HG03159 (cell line): ENCODE measurements at regions not wholly inside any gene's neighbourhood (a gene's known extent, or its start where the extent isn't known, plus 50 kb on each side); places are given as distances from the start of the nearest gene placed in this dataset.

Experiments
- ATAC-seq: cut with Tn5 transposase; IDR thresholded peaks from one replicate; pipeline ENCODE4 v1.9.1; 2021; ENCODE audit warnings: mild to moderate bottlenecking, moderate library complexity; ENCODE audit not compliant: unreplicated experiment

DNA sequence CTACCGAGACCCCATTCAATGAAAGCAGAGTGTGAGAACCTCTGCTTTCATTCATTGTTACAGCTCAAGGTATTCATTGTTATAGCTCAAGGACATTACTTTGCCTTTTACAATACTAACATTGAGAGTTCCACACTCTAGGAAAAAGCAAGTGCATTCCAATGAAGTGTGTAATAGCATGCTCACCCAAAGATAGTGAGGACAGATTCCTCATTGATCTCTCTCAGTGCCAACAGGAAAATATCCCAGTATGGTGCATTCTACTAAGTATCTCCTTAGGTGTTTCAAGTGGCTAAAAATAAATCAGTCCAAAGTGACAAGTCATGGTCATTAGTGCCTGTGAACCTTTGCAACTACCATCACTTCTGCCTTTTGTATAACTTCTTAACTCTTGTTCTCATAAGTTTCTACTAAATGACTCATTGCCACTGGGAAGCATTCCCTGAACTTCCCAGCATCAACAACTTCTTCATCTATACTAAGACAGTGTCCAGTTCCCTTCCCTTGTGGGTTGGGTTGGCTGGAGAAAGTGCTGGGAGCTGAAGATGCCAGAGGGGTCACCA lies 140.7 kb upstream of the STXBP5 start:
- ATAC-seq: no peak

- no peak for ATAC-seq
These were observed 138.4 kb upstream of the STXBP5 start for GRCh38 chr6:147065786-147066185.

GRCh38 chr6:147067184-147067583 lies 137.0 kb upstream of the STXBP5 start:
- no peak for ATAC-seq

GRCh38 chr6:147071776-147072175 lies 132.4 kb upstream of the STXBP5 start:
- ATAC-seq: no peak

DNA sequence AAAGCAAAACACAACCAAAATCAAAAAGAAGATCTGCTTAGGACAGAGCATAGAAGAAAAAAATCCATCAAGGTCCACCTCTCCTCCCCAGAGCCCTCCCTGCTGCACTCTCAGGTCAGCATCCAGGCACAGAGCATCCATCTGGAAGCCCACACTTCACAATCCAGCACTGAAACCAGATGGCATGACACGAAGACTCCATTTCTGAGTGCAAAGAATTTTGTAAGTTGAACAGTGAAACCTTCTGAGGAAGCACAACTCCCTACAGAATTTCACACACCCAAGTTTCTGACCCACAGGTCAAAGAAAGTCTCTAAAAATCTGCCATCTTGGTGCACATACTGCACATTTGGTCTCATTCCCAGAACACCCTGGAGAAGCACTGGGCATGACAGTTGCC lies 128.8 kb upstream of the STXBP5 start:
- ATAC-seq: no peak

GRCh38 chr6:147077251-147077650 lies 127.0 kb upstream of the STXBP5 start:
- ATAC-seq: no peak

GRCh38 chr6:147078106-147078505 lies 126.1 kb upstream of the STXBP5 start:
- no peak for ATAC-seq

DNA sequence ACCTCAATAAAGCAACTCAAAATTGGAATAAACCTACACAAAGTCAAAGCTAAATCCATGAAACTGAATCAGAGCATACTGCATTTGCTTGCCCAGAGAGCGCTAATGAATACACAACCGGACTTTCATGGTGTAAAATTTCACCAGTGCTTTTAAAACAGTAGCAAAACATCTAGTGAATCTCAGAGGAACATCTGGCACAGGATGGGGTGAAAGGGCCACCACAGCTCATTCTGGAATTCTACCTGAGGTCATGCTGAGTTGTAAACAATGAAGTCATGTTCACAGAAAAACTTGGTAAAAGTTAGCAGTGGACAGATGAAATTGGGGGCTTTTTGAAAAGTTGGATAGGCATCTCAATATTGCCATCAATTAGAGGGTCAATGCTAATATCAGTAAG lies 125.6 kb upstream of the STXBP5 start:
- no peak for ATAC-seq

GRCh38 chr6:147080225-147080624 lies 124.0 kb upstream of the STXBP5 start:
- ATAC-seq: no peak

DNA sequence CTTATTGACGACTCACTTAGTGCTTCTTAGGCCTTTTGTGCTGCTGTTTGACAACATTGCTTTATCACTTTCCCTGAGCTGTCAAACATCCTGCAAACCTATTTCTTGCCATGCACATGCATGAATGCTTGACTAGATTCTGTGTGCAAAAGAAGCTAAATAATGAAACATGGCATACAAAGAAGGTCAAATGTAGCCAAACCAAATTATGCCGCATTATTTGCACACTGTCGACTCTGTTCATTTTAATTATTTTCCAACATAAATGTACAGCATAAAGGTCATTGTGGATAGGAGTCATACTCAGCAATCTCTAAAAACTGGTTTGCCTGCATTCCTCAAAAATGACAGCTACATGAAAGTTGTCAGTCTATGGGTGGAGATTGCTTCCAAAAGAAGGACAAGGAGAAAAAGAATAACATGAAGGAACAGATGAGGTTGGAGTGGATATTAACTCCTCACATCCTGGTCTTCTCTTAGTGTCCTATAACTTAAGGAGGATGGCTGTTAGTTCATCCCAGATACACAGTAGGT lies 123.1 kb upstream of the STXBP5 start:
- ATAC-seq: no peak

DNA sequence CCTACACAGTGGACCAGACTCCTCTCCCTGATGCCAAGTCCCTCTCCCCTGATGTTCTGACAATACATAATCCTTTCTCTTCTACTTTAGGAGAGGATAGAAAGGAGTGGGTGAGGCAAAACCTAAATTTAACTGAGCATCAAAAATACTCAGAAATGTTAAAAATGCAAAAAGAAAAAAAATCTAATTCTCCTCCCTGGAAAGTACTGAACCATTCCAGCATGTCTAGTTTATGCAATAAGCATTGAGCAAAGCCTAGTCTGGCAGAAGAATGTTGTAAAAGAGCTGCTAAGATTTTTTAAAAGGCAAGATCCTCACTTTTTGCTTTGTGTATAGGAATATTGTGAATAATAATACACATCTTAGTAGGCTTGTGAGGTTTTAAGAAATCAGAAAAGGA lies 116.6 kb upstream of the STXBP5 start:
- ATAC-seq: no peak

DNA sequence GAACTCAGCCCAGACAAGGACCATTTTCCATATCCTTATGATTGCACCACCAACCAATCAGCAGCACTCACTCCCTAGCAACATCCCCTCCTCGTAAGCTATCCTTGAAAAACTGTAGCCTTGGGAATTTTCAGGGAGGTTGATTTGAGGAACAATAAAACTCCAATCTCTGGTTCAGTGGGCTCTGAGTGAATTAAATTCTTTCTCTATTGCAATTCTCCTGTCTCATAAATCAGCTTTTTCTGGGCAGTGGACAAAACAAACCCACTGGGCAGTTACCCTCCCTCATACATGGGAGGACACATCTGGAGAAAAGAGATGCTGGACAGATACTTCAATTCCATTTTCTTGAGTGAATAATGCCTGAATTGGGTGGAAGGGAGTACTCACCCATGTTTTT lies 115.4 kb upstream of the STXBP5 start:
- no peak for ATAC-seq

GRCh38 chr6:147095316-147095715 lies 108.9 kb upstream of the STXBP5 start:
- ATAC-seq: no peak

DNA sequence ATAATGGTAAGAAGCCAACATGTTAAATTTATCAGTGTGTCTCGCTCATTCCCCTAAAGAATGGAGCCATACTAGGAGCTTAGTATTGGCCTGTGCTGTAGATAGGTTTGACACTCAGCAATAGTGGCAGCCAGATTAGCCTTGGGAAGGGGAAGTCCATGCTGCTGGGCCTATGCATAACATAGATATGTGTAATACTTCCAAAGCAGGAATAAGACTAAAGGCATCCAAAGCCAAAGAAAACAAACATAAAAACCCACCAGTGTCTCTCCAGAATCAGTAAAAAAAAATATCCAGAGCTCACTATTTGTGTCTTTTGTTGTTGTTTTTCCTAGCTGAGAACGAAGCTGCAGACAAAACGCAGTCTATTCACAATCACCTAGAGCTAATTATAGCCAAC lies 104.2 kb upstream of the STXBP5 start:
- ATAC-seq: no peak

- no peak for ATAC-seq
These were observed 101.2 kb upstream of the STXBP5 start for GRCh38 chr6:147103007-147103406.

GRCh38 chr6:147103694-147104093 lies 100.5 kb upstream of the STXBP5 start:
- ATAC-seq: no peak

DNA sequence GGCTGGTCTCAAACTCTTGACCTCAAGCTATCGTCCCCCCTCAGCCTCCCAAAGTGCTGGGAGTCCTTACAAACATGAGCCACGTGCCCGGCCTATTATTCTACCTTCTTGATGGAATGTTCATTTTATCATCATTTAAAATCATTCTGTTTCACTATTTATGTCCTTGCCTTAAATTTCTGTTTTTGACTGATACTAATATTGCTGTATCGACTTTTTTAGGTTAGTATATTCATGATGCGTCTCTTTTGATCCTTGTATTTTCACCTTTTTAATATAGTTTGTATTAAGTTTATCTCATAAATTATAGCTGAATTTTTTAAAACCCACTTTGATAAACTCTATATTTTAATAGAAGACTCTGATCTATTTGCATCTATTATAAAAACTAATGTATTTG lies 98.4 kb upstream of the STXBP5 start:
- no peak for ATAC-seq

DNA sequence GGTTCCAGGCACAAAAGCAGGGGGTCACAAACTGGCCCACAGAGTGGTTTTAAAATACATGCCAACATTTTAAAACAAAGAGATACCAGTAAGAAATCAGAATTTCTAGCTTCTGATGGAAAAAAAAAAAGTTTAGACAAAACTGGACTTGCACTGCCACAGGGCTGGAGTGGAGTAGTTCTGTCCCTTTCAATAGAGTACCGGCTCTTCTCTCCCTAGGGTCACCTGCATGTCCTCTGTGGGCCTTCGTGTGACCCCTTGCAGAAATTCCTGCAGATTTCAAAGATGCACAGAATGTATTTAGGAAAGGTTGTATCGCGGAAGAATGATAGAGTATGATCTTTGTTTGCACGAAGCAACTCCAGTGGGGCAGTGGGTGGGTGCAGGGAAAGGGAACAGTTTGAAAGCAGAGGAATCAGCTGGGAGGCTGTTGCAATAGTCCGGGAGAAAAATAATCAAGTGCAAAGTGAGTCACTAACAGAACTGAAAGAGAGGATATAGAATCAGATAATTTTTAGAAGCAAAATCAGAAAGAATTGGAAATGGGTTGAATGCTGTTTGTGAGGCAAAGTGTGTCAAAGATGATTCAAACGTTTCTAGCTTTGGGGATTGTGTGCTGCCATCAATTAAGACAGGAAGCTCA lies 97.3 kb upstream of the STXBP5 start:
- no peak for ATAC-seq

- no peak for ATAC-seq
These were observed 95.8 kb upstream of the STXBP5 start for GRCh38 chr6:147108259-147108910.

DNA sequence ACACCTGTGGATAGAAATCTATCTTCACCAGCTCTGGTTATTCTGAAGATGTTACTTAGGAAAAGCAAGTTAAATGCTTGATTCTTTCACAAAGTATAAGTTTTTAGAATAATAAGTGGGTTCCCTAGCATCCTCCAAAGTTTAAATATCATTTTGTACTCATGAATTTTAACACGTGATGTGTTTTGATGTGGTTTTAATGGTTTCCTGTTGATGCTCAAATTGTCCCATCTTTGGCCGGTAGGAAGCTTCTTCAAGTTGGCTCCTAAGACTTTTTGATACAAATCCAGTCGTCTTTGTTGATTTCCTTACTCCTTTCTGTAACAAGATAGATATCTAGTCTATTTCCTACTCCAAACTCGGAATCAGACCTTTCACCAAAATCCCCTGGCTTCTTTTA lies 94.5 kb upstream of the STXBP5 start:
- ATAC-seq: no peak

GRCh38 chr6:147116056-147116455 lies 88.2 kb upstream of the STXBP5 start:
- no peak for ATAC-seq

DNA sequence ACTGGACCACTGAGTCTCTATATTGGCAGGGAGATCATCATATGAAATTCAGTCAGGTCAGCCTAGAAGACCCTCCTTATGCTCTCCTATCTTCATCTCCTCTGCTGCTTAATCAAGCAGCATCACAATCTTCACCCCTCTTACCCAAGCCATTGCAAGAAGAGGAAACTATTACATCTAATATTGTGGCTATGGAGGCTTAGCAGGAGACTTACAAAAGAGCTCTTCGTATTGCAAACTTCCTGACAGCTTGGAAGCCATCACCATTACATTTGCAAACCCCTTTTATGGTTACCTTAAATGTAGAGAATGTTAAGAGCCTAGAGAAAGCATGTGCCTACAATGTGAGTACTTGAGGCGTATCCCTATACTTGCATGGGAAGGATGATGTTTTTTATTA lies 87.2 kb upstream of the STXBP5 start:
- no peak for ATAC-seq
